ENCODE measurements at regions not wholly inside any gene's neighbourhood (a gene's known extent, or its start where the extent isn't known, plus 50 kb on each side); places are given as distances from the start of the nearest gene placed in this dataset.
"Not testable (repeated sequence)": the region's sequence is repeated elsewhere in the genome, so short reads cannot be mapped to it uniquely, and the experiment has no call there.

- H3K36me3 ChIP-seq (ENCODE audit: control insufficient read depth, insufficient read depth, low read length), result no peaks in the 10 kb centered on the region
- H3K27me3 ChIP-seq (ENCODE audit: control insufficient read depth, insufficient read depth, low read length), result no peaks in the 10 kb centered on the region
- H3K4me3 ChIP-seq (ENCODE audit: low read depth, low read length), result no peak overlapping the region
- ChIA-PET CTCF (interaction anchor here (1.0 kb wide), 1 partner anchor 33 kb away, joined by 3 read pairs; no protein-coding TSS in a partner anchor), POLR2A (no interaction called here)
- TF ChIP-seq CTCF (IDR thresholded peaks at IDR 0.05; ENCODE audit: insufficient read depth, low read depth, low read length), result no peak
- DNase-seq (ENCODE audit: low read depth), result no peak
Measured at GRCh38 chr16:9666834-9667480, 515.3 kb downstream of the GRIN2A start.

GRCh38 chr16:9670033-9670432 is 512.2 kb downstream of the GRIN2A start:
- Histone ChIP-seq H3K4me3 (ENCODE audit: low read depth, low read length) (no peak overlapping the region), H3K27me3 (ENCODE audit: control insufficient read depth, insufficient read depth, low read length) (no peaks in the 10 kb centered on the region), H3K36me3 (ENCODE audit: control insufficient read depth, insufficient read depth, low read length) (no peaks in the 10 kb centered on the region)
- POLR2A ChIA-PET, result no interaction called here
- CTCF ChIA-PET, result no interaction called here
- no peak for DNase-seq (ENCODE audit: low read depth)
- no peak for TF ChIP-seq CTCF (IDR thresholded peaks at IDR 0.05; ENCODE audit: insufficient read depth, low read depth, low read length)

- CTCF ChIA-PET; H3K27me3 ChIP-seq (ENCODE audit: control insufficient read depth, insufficient read depth, low read length); H3K4me3 ChIP-seq (ENCODE audit: low read depth, low read length); H3K36me3 ChIP-seq (ENCODE audit: control insufficient read depth, insufficient read depth, low read length); POLR2A ChIA-PET; DNase-seq (ENCODE audit: low read depth): not testable (repeated sequence)
Measured at GRCh38 chr16:9670616-9671015, 511.6 kb downstream of the GRIN2A start.

GRCh38 chr16:9676560-9677300 is 505.5 kb downstream of the GRIN2A start:
- CTCF ChIA-PET, result not testable (repeated sequence)

GRCh38 chr16:9677301-9677653 is 505.0 kb downstream of the GRIN2A start:
- Histone ChIP-seq H3K36me3 (ENCODE audit: control insufficient read depth, insufficient read depth, low read length) (no peaks in the 10 kb centered on the region), H3K4me3 (ENCODE audit: low read depth, low read length) (no peak overlapping the region), H3K27me3 (ENCODE audit: control insufficient read depth, insufficient read depth, low read length) (no peaks in the 10 kb centered on the region)
- TF ChIP-seq CTCF (IDR thresholded peaks at IDR 0.05; ENCODE audit: insufficient read depth, low read depth, low read length), result no peak
- ChIA-PET POLR2A (no interaction called here), CTCF (no interaction called here)
- no peak for DNase-seq (ENCODE audit: low read depth)

More at GRCh38 chr16:9676560-9677300, 505.5 kb downstream of the GRIN2A start:
- H3K36me3 ChIP-seq (ENCODE audit: control insufficient read depth, insufficient read depth, low read length); H3K27me3 ChIP-seq (ENCODE audit: control insufficient read depth, insufficient read depth, low read length); POLR2A ChIA-PET; H3K4me3 ChIP-seq (ENCODE audit: low read depth, low read length); DNase-seq (ENCODE audit: low read depth): not testable (repeated sequence)

GRCh38 chr16:9679213-9679767 is 502.9 kb downstream of the GRIN2A start:
- H3K4me3 ChIP-seq (ENCODE audit: low read depth, low read length), result no peak overlapping the region
- no peak for TF ChIP-seq CTCF (IDR thresholded peaks at IDR 0.05; ENCODE audit: insufficient read depth, low read depth, low read length)
- H3K36me3 ChIP-seq (ENCODE audit: control insufficient read depth, insufficient read depth, low read length), result no peaks in the 10 kb centered on the region
- ChIA-PET CTCF (no interaction called here), POLR2A (no interaction called here)
- no peak for DNase-seq (ENCODE audit: low read depth)
- no peaks in the 10 kb centered on the region for H3K27me3 ChIP-seq (ENCODE audit: control insufficient read depth, insufficient read depth, low read length)

All from BJ (cell line).